ENCODE measurements at regions not wholly inside any gene's neighbourhood (a gene's known extent, or its start where the extent isn't known, plus 50 kb on each side); places are given as distances from the start of the nearest gene placed in this dataset.
"Not testable (repeated sequence)": the region's sequence is repeated elsewhere in the genome, so short reads cannot be mapped to it uniquely, and the experiment has no call there.

- in situ Hi-C loops (cut with MboI; ENCODE audit: low sequenced_read_pairs) = no loop called here
Observed at GRCh38 chr2:7140306-7140705, 223.1 kb downstream of the RNF144A start.

- in situ Hi-C loops (cut with MboI; ENCODE audit: low sequenced_read_pairs) = no loop called here
Observed at GRCh38 chr2:7145707-7146106, 228.5 kb downstream of the RNF144A start.

GRCh38 chr2:7146151-7146550 is 228.9 kb downstream of the RNF144A start:
- in situ Hi-C loops (cut with MboI; ENCODE audit: low sequenced_read_pairs) = no loop called here

GRCh38 chr2:7154656-7155055 is 237.4 kb downstream of the RNF144A start:
- in situ Hi-C loops (cut with MboI; ENCODE audit: low sequenced_read_pairs) = no loop called here

GRCh38 chr2:7161501-7161900 is 244.3 kb downstream of the RNF144A start:
- in situ Hi-C loops (cut with MboI; ENCODE audit: low sequenced_read_pairs) = no loop called here

- in situ Hi-C loops (cut with MboI; ENCODE audit: low sequenced_read_pairs) = no loop called here
Observed at GRCh38 chr2:7165736-7166135, 248.5 kb downstream of the RNF144A start.

GRCh38 chr2:7167801-7168411 is 250.7 kb downstream of the RNF144A start:
- in situ Hi-C loops (cut with MboI; ENCODE audit: low sequenced_read_pairs) = no loop called here

GRCh38 chr2:7169593-7169992 is 252.4 kb downstream of the RNF144A start:
- in situ Hi-C loops (cut with MboI; ENCODE audit: low sequenced_read_pairs) = no loop called here

GRCh38 chr2:7178996-7179395 is 261.8 kb downstream of the RNF144A start:
- in situ Hi-C loops (cut with MboI; ENCODE audit: low sequenced_read_pairs) = not testable (repeated sequence)

GRCh38 chr2:7180638-7181370 is 263.6 kb downstream of the RNF144A start:
- in situ Hi-C loops (cut with MboI; ENCODE audit: low sequenced_read_pairs) = no loop called here

- in situ Hi-C loops (cut with MboI; ENCODE audit: low sequenced_read_pairs) = no loop called here
Observed at GRCh38 chr2:7182525-7182924, 265.3 kb downstream of the RNF144A start.

GRCh38 chr2:7189106-7189505 is 271.9 kb downstream of the RNF144A start:
- in situ Hi-C loops (cut with MboI; ENCODE audit: low sequenced_read_pairs) = no loop called here

GRCh38 chr2:7190587-7191324 is 273.5 kb downstream of the RNF144A start:
- in situ Hi-C loops (cut with MboI; ENCODE audit: low sequenced_read_pairs) = no loop called here

- in situ Hi-C loops (cut with MboI; ENCODE audit: low sequenced_read_pairs) = no loop called here
Observed at GRCh38 chr2:7191932-7192331, 274.7 kb downstream of the RNF144A start.

GRCh38 chr2:7193457-7193856 is 276.2 kb downstream of the RNF144A start:
- in situ Hi-C loops (cut with MboI; ENCODE audit: low sequenced_read_pairs) = no loop called here

- in situ Hi-C loops (cut with MboI; ENCODE audit: low sequenced_read_pairs) = no loop called here
Observed at GRCh38 chr2:7194950-7195349, 277.7 kb downstream of the RNF144A start.

- in situ Hi-C loops (cut with MboI; ENCODE audit: low sequenced_read_pairs) = no loop called here
Observed at GRCh38 chr2:7196883-7197282, 279.7 kb downstream of the RNF144A start.

GRCh38 chr2:7201851-7202250 is 284.6 kb downstream of the RNF144A start:
- in situ Hi-C loops (cut with MboI; ENCODE audit: low sequenced_read_pairs) = no loop called here

- in situ Hi-C loops (cut with MboI; ENCODE audit: low sequenced_read_pairs) = no loop called here
Observed at GRCh38 chr2:7203056-7203467, 285.9 kb downstream of the RNF144A start.

GRCh38 chr2:7205151-7205830 is 288.1 kb downstream of the RNF144A start:
- in situ Hi-C loops (cut with MboI; ENCODE audit: low sequenced_read_pairs) = no loop called here

GRCh38 chr2:7206111-7206810 is 289.0 kb downstream of the RNF144A start:
- in situ Hi-C loops (cut with MboI; ENCODE audit: low sequenced_read_pairs) = no loop called here
